NCI-H2227 (cell line): ENCODE measurements at regions not wholly inside any gene's neighbourhood (a gene's known extent, or its start where the extent isn't known, plus 50 kb on each side); places are given as distances from the start of the nearest gene placed in this dataset.
"Not testable (repeated sequence)": the region's sequence is repeated elsewhere in the genome, so short reads cannot be mapped to it uniquely, and the experiment has no call there.

ENCODE experiments used
- DNase-seq: peaks from one replicate; lab custom pipeline; 2025; ENCODE audit not compliant: unreplicated experiment; lab: John Stamatoyannopoulos, UW

DNA sequence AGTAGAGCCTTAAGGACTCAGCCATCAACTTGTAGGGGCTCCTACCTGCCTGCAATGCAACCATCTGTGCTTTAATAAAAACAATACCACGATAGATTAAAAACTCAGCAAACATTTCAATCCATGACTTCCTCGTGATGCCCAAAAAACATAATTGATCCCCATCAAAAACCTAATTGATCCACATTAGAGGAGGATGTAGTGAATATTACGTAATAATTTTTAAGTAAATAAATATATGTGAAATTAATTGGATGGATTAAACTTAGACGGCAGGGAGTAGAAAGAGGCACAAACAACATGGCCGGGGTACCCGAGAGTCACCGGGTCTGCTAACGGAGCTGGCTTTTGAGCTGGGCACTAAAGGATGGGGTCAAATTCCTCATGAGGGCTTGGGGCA lies 87.3 kb downstream of the ARL4C start:
- no peak for DNase-seq

DNA sequence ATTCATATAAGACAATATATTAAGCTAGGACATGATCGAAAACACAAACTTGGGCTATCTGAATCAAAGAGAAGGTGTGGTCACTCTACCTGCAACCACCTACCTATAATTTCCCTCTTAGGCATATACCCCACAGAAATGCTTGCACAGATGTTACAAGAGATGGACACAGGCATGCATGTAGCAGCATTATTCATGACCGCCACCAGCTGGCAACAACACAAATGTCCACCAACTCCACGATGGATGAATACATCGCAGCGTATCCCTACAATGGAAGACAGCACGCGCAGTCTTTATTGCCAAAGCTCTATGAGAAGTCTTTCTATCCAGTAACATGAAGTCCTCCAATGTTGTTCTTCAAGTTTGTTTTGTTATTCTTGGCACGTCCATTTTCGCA lies 90.8 kb downstream of the ARL4C start:
- DNase-seq, result no peak

DNA sequence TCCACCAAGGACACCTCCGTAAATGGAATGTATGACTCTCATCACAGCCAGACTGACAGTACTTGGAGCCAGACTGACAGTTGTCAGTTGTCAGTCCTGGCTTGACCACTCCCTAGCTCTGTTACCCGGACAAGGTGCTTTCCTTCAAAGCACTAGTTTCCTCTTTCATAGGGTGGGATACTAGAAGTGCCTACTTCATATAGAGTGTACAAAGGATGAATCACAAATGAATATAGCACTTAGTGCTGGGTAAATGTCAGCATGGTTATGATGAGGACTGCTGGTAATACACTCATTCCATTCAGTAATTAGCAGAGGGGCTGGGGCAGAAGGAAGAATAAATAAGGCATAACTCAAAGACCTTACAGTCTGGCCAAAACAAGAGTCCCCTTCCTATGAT lies 91.4 kb downstream of the ARL4C start:
- no peak for DNase-seq

DNA sequence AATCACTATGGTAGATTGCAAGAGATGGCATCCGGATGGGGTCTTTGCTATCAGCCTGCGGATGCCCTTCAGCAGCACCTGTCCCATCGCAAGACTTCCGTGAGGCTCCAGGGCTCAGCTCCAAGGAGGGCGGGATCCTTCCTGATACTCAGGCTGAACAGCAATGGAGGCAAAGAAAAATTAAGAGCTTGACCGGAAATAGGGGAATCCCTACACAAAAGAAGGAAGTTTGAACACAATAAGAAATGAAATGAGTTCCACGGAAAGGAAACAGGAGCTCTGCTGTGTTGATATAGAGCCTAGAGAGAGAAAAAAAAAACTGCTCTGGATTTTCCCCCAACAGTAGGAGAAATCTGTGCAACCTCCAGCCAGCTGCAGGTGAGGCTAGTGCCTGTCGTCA lies 91.9 kb downstream of the ARL4C start:
- DNase-seq, result no peak

DNA sequence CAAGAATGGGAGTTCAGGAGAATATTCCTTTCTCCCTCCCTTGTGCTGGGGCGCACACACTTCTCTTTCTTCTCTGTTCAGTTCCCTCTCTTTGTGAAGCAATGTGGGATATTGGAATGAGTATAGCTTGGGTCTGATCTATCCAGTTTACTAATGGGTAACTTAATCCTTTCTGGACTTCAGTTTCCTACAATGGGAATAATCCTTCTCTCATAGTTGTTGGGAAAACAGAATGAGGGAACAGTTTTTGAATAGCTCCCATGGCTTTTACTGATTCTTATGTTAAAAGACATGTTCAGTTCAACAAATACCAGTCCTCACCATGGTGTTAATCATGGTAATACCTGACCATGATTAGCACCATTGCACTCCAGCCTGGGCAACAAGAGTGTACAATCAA lies 93.1 kb downstream of the ARL4C start:
- DNase-seq, result no peak

DNA sequence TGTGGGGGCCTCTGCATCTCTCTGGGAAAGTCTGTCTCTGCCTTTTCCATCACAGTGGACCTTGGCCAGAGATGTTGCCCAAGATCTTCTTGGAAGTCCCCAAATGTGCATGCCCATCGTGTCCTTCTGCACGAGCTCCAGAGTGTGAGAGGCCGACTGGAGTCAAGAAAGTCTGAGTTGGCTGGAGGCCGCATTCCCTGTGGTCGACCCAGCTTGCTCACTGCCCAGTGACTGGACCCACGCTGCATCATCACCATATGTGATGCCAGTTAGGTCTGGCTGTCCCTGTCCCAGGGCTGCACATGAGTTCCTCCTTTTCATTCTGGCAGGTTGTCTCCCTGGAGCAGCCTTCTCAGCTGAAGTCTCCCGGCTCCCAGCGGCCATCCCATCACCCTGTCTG lies 93.8 kb downstream of the ARL4C start:
- no peak for DNase-seq

DNA sequence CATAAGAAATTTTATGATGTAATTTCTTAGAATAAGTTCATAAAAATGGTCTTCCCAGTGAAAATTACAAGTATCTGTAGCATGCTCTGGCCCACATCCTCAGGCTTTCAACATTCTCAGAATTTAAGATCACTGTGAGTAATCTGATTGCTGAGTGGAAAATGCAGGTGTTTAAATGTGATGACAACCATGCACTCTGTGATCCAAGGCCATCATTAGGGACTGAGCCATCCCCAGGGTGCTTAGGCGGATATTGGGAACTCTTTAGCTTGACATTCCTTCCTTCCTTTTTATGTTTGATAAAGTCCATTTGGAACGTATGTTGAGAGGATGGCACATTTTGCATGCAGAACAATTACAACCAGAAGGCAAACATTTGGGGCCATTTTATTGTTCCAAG lies 95.5 kb downstream of the ARL4C start:
- no peak for DNase-seq

DNA sequence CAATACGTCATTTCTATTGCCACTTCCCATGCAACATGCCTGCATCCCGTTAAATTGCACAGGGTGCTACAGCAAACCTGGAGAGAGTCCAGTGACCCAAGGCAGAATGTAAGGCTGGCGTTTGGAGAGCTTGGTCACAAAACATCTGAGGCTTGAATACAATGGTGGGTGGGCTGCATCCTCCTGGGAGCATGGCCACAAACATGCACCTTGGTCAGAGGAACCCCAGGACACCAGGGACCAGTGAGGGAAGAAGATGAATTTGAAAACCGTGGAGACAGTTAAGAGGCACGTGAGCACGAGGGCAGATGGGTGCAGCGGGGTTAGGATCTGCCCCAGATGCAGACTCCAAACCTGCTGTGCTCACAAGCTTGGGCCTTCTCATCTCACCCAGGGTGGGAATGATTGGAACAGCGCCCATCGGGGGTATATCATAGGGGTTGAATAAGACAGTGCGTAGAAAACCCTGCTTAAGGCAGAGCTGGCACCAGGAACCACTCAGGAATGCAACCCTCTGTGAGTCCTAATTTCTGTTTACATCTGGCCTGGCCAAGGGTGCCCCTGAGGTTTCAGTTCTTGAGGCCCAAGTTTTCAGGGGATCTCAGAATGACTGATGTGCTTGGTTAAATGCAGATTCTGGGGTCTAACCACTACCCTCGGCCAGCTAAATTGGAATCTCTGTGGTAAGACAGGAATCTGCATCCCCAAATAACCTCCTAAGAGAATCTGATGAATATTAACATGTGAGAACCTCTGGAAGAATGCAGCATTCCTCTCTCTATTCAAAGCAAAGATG lies 97.2 kb downstream of the ARL4C start:
- DNase-seq, result no peak

DNA sequence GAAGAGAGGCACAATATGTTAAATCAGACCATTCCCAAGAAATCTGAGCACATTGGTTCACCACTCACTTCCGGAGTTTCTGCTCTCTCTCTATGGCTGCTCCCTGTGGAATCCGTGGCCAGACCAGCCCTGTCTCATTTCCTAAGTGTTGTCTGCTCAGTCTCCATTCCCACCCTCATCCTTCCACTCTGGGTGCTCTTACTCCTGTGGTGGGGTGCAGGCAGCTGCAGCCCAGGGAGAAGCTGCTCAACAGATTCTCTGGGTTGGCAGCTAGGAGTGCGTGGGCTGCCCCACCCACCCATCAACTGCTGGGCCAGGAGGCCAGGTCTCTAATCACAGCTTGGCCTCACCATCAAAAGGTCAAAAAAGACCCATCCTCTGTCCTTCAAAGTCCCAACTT lies 98.3 kb downstream of the ARL4C start:
- DNase-seq, result no peak

DNA sequence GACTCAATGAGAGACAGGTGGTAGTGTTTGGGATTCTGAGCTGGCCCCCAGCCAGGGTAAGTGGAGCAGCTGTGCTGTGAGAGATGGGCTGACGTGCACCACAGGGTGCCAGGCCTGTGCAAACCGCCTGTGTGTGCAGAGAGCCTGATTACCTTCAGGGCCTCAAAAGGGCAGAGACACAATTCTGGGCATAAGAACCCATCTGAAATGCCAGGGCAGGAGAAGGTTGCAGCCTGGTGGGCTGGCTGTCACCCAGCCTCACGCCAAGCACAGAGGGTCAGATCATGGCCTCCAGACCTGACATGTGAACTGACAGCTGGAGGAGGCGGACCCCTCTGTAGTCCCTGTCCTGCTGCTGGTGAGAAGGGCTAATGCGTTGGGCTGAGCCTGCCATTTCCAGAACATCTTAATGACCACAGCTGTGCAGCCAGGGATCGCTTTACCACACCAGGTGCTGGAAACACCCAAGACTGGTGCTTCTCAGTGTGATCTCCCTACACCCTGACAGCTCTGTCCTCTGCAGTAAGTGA lies 100.9 kb downstream of the ARL4C start:
- peak; percentile 80 for DNase-seq

DNA sequence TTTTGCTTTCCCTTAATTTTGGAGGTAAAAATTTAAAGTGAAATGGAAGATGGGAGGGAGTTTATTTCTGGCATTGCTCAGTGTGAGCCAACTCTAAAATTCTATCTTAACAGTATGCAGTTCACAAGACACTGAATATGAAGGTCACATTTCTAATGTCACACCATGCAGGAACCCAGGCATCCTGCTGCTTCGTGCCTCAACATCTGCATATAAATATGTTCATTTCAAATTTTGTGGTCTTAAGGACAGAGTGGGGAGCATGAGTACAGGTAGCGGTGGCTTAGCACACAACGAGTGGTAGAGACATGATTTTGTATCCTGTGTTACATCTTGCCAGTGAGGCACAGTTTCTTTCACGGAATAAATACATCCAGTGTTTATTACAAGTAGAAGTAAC lies 102.4 kb downstream of the ARL4C start:
- DNase-seq, result no peak

DNA sequence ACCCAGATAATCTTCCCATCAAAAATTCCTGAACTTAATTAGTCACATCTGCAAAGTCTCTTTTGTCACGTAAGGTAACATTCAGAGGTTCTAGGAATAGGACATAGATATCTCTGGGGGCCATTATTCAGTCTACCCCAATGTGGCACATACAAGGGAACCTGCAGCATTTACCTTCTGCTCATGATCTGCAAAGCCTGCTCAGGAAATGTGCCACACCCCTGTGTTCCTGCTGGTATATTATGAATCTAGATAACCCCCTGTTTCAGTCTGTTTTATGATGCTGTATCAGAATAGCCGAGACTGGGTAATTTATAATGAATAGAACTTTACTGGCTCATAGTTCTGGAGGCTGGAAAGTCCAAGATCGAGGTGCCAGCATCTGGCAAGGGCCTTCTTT lies 103.5 kb downstream of the ARL4C start:
- no peak for DNase-seq

DNA sequence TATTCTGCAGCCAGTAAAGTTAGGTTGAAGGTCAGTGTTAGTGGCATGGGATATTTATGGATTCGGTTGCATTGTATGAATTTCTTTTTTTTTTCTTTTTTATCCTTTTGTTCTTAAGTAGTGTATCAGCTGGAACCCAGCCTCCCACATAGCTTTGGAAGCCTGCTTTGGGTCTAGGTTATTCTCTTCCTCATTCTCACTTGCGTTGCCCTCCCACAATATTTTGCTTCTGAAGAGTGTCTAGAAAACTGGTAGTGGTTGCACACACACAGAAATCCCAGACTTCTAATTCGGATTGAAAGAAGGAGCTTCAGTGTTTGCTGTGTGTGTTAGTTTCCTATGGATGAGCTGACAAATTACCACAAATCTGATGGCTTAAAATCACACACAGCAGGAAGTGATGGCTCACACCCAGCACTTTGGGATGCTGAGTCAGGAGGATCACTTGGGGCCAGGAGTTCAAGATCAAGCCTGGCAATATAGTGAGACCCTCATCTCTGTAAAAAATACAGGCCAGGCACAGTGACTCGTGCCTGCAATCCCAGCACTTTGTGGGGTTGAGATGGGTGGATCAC lies 104.8 kb downstream of the ARL4C start:
- DNase-seq, result no peak

DNA sequence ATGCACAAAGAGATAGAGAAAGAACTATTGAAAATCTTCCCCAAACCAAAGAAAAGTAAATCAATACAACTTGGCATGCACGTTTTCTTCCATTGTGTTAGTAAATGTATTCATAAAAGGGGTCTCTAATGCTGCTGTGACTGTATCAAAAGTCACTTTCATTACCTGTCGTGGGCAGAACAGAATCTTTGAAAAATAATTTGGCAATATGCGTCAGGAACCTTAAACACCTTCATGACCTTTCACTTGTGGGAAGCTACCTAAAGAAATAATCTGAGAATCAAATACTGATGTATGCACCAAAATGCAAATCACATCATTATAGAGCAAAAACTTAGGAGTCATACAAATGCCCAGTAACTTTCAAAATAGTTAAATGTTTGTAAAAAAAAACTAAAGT lies 105.3 kb downstream of the ARL4C start:
- no peak for DNase-seq

DNA sequence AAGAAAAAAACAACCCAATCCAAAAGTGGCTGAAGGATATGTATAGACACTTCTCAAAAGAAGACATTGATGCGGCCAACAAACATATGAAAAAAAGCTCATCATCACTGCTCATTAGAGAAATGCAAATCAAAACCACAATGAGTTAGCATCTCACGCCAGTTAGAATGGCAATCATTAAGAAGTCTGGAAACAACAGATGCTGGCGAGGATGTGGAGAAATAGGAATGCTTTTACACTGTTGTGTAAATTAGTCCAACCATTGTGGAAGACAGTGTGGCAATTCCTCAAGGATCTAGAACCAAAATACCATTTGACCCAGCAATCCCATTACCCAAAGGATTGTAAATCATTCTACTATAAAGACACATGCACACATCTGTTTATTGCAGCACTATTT lies 107.2 kb downstream of the ARL4C start:
- DNase-seq, result not testable (repeated sequence)

DNA sequence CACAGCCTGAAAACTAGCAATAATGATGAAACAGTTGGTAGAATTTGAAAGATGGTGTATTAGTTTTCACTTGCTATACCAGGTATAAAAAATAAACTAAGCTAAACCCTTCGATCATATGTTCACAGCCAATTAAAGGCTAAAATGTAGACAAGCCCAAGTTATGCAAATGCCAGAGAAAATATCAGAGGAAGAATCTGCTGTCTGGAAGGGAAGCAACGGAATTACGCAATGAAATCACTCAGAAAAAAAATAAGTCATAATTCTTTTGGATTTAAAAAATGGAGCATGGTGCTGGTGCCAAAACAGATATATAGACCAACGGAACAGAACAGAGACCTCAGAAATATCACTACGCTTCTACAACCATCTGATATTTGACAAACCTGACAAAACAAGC lies 108.3 kb downstream of the ARL4C start:
- DNase-seq, result no peak

DNA sequence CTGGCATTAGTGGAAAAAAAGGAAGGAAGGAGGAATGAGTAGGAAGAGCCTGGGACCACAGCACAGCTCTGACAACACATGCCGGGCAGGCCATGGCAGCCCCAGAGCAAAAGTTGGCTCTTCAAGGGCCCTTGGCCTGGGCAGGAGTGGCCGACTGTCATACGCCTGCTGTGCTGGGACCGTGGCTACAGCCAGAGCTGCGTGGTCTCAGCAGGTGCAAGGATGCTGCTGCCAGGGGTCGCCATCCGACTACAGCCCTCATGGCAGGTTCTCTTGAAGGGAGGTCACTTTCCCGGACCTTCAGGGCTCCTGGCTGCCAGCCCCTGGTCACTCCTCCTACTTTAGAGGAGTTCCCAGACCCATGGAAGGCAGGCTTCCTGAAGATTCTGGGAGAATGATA lies 109.9 kb downstream of the ARL4C start:
- no peak for DNase-seq

DNA sequence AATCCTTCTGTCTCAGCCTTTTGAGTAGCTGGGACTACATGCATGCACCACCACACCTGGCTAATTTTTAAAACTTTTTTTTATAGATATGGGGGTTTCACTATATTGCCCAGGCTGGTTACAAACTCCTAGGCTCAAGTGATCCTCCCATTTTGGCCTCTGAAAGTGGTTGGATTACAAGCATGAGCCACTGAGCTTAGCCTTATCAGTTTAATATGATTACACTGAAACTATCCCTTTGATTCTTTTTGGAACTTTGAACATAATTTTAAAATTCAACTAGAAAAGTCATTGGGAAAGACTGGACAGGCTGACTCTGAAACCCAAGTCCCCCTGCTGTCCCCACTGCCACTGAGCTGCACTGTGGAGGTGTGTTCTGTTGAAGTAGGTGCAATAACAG lies 114.8 kb downstream of the ARL4C start:
- no peak for DNase-seq

DNA sequence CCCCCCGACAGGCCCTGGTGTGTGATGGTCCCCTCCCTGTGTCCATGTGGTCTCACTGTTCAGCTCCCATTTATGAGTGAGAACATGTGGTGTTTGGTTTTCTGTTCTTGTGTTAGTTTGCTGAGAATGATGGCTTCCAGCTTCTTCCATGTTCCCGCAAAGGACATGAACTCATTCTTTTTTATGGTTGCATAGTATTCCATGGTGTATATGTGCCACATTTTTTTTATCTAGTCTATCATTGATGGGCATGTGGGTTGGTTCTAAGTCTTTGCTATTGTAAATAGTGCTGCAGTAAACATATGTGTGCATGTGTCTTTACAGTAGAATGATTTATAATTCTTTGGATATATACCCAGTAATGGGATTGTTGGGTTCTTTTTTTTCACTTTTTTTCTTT lies 117.9 kb downstream of the ARL4C start:
- DNase-seq, result not testable (repeated sequence)

DNA sequence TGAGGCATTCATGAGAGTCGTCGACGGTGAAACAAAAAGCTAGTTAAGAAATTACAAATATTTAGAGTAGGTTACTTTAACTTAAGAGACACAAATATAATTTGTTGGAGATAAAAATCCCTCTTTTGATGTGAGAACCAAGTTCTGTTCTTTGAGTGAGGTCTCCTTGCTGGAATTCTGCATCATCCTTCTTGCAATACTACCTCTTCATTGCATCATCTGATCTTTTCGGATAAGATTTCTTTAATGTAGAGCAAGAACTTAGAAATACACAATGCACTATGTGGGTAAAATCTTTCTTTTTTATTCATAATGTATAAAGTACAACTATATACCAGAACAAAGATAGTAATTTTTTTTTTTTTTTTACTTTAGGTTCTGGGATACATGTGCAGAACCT lies 118.4 kb downstream of the ARL4C start:
- DNase-seq, result no peak

DNA sequence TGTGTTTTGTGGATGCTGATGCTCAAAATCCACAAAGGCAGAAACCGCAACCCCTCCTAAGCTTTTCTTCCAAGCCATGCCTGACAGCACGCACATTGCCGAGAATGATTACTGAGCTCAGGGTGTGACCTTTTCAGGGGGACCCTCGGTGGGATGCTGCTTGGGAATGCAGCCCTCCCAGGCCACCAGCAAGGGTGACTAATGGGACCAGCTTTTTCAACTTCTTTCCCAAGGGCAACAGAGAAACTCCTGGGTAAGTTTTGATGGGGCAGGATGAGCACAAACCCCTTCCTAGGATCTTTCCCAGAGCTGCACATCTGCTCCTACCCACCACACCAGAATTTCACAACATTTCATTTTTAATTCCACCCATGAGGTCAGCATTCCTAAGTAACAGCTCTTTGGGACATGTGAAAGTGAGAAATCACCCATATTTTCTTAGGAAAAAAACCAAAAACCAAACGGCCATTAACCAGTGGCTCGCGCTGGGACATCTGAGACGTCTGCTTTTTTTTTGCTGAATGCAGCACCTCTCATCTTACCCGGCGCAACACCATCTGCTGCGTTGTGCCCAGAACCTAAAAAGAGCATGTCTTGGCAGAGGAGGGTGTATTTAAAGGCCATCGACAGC lies 119.0 kb downstream of the ARL4C start:
- no peak for DNase-seq

DNA sequence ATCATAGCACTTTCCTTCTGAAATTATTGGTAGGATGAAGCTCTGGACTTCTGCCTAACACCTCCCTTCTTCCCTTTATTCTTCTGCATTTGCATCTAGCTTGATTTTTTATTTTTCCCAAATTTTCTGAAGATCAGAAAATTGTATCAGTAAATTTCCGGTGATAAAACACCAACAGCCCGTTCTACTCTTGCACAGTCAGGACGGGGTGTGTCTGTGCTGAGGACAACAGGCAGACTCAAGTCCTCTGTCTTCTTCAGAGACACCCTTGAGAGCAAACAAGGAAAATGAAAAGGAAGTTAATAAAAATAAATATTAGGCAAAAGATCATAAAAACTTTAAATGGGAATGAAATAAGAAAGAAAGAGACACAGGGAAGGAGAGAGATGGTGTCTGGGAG lies 120.7 kb downstream of the ARL4C start:
- DNase-seq, result no peak
